OCI-LY3 (cell line): ENCODE measurements at regions not wholly inside any gene's neighbourhood (a gene's known extent, or its start where the extent isn't known, plus 50 kb on each side); places are given as distances from the start of the nearest gene placed in this dataset.

Experiments used
- CTCF ChIP-seq: fragments of 200-600, 300-600 bp; sonication (generic); IDR thresholded peaks from 2 replicates; pipeline ENCODE4 v1.5.1; 2014; ENCODE audit warnings: antibody characterized with exemption, low read length, low read depth
- EZH2phosphoT487 ChIP-seq: fragments of 200-600 bp; shearing (Covaris generic); IDR thresholded peaks from 2 replicates; pipeline ENCODE4 v1.6.1; 2018; ENCODE audit warnings: antibody characterized with exemption, mixed run types, low read depth

DNA sequence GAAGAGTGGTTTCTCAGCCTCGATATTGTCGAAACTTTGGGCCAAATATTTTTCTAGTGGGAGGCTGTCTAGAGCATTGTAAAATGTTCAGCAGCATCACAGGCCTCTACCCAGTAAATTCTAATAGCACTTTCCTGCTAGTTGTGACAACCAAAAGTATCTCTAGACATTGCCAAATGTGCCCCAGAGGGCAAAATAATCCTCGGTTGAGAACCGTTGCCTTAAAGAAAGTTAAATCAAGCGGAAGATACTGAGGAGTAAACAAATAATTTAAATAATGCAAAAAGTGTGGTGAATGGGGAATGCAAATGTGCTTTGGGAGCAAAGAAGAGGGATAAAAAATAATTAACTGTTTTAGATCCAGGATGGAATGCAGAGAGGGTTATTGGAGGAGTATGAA is 106.4 kb upstream of the ASCC3 start:
- TF ChIP-seq CTCF (no peak), EZH2phosphoT487 (no peak)
